Fibroblast of lung (primary cell): ENCODE measurements at regions not wholly inside any gene's neighbourhood (a gene's known extent, or its start where the extent isn't known, plus 50 kb on each side); places are given as distances from the start of the nearest gene placed in this dataset.

Source experiments
- DNase-seq, 2 donors: peaks; one replicate each; pipeline versions ENCODE4 v3.0.0 to v3.0.0-alpha.2; 2010; ENCODE audit warnings: low read depth in 2 of 2
- H2AFZ ChIP-seq: 2 replicates; pipeline ENCODE4 v1.5.1; 2012; ENCODE audit warnings: low read length, control low read depth, inconsistent platforms
- H3K27ac ChIP-seq: 2 replicates; pipeline ENCODE4 v1.5.1; 2011; ENCODE audit warnings: low read length, control low read depth; ENCODE audit not compliant: insufficient read depth
- H3K27me3 ChIP-seq: 2 replicates; pipeline ENCODE4 v1.5.1; 2011; ENCODE audit warnings: mild to moderate bottlenecking, low read length; ENCODE audit not compliant: control insufficient read depth, insufficient read depth
- H3K36me3 ChIP-seq: 2 replicates; pipeline ENCODE4 v1.5.1; 2011; ENCODE audit warnings: low read length; ENCODE audit not compliant: control insufficient read depth, insufficient read depth
- H3K4me1 ChIP-seq: 2 replicates; pipeline ENCODE4 v1.5.1; 2011; ENCODE audit warnings: low read length; ENCODE audit not compliant: control insufficient read depth, insufficient read depth; ENCODE audit errors: extremely low read depth
- H3K4me2 ChIP-seq: 2 replicates; pipeline ENCODE4 v1.5.1; 2011; ENCODE audit warnings: low read length, control low read depth; ENCODE audit not compliant: insufficient read depth; ENCODE audit errors: extremely low read depth
- H3K4me3 ChIP-seq, 4 experiments: fragments of 200-600 bp in 1 of 4; sonication (generic) in 1 of 4; replicated peaks in 1 of 4; 2 replicates each; pipeline ENCODE4 v1.5.1; 2011 to 2016; ENCODE audit warnings: low read length in 4 of 4, low read depth in 3 of 4, mild to moderate bottlenecking in 3 of 4, control low read depth in 2 of 4, inconsistent platforms in 1 of 4, mixed read lengths in 1 of 4; ENCODE audit not compliant: insufficient read depth in 1 of 4; ENCODE audit errors: control extremely low read depth in 1 of 4
- H3K79me2 ChIP-seq: 2 replicates; pipeline ENCODE4 v1.5.1; 2012; ENCODE audit warnings: mild to moderate bottlenecking, low read length, inconsistent platforms; ENCODE audit not compliant: control insufficient read depth, insufficient read depth
- H3K9ac ChIP-seq: 2 replicates; pipeline ENCODE4 v1.5.1; 2011; ENCODE audit warnings: mild to moderate bottlenecking, low read length, control low read depth; ENCODE audit not compliant: insufficient read depth
- H3K9me3 ChIP-seq: 2 replicates; pipeline ENCODE4 v1.5.1; 2012; ENCODE audit warnings: low read depth, low read length; ENCODE audit not compliant: control insufficient read depth, insufficient read depth
- H4K20me1 ChIP-seq: 2 replicates; pipeline ENCODE4 v1.5.1; 2011; ENCODE audit warnings: low read length; ENCODE audit not compliant: control insufficient read depth, insufficient read depth; ENCODE audit errors: extremely low read depth
- CTCF ChIP-seq, 2 donors: IDR thresholded peaks in 1 of 2; conservative IDR thresholded peaks in 1 of 2; 1 replicate in 1 of 2; 2 replicates in 1 of 2; pipeline ENCODE4 v1.5.1; 2011 to 2012; ENCODE audit warnings: low read length in 2 of 2, control low read depth in 1 of 2, inconsistent platforms in 1 of 2, low read depth in 1 of 2, mild to moderate bottlenecking in 1 of 2
- EZH2 ChIP-seq: IDR thresholded peaks from 2 replicates; pipeline ENCODE4 v1.5.1; 2012; ENCODE audit warnings: low read length, control low read depth, mild to moderate bottlenecking; ENCODE audit errors: missing control alignments

- Histone ChIP-seq H3K36me3 (no peaks in the 10 kb centered on the region), H3K27me3 (no peaks in the 10 kb centered on the region), H4K20me1 (no peaks in the 10 kb centered on the region), H2AFZ (no peak overlapping the region), H3K4me3 (no peak overlapping the region), H3K4me2 (no peak overlapping the region), H3K27ac (no peak overlapping the region), H3K9me3 (no peaks in the 10 kb centered on the region), H3K79me2 (no peaks in the 10 kb centered on the region), H3K9ac (no peak overlapping the region), H3K4me1 (no peaks in the 10 kb centered on the region)
- no peak for TF ChIP-seq EZH2
- TF ChIP-seq CTCF (conservative IDR thresholded peaks at IDR 0.05 in 1 of 2, IDR thresholded peaks at IDR 0.05 in 1 of 2; ENCODE audit: low read depth in 1 of 2, low read length in 2 of 2), result no peak
- no peak for DNase-seq
Measured at GRCh38 chr5:168188182-168188581, 103.3 kb upstream of the WWC1 start.

GRCh38 chr5:168192120-168192519 is 99.3 kb upstream of the WWC1 start:
- no peaks in the 10 kb centered on the region for H3K9me3 ChIP-seq
- no peak for DNase-seq
- H3K36me3 ChIP-seq, result no peaks in the 10 kb centered on the region
- H3K27ac ChIP-seq, result no peak overlapping the region
- H3K4me2 ChIP-seq, result no peak overlapping the region
- TF ChIP-seq EZH2, result no peak
- no peak overlapping the region for H3K9ac ChIP-seq
- no peaks in the 10 kb centered on the region for H3K27me3 ChIP-seq
- H3K4me3 ChIP-seq, result no peak overlapping the region
- no peaks in the 10 kb centered on the region for H3K79me2 ChIP-seq
- H2AFZ ChIP-seq, result no peak overlapping the region
- no peaks in the 10 kb centered on the region for H4K20me1 ChIP-seq
- no peaks in the 10 kb centered on the region for H3K4me1 ChIP-seq

- H3K9me3 ChIP-seq, result no peaks in the 10 kb centered on the region
- no peak for TF ChIP-seq CTCF (conservative IDR thresholded peaks at IDR 0.05 in 1 of 2, IDR thresholded peaks at IDR 0.05 in 1 of 2; ENCODE audit: low read depth in 1 of 2, low read length in 2 of 2)
- no peak for TF ChIP-seq EZH2
Measured at GRCh38 chr5:168193493-168194250, 97.8 kb upstream of the WWC1 start.

More at GRCh38 chr5:168193493-168194250, 97.8 kb upstream of the WWC1 start:
- Histone ChIP-seq H3K4me3 (no peak overlapping the region), H3K36me3 (no peaks in the 10 kb centered on the region), H4K20me1 (no peaks in the 10 kb centered on the region), H3K4me2 (no peak overlapping the region), H3K9ac (no peak overlapping the region), H2AFZ (no peak overlapping the region), H3K4me1 (no peaks in the 10 kb centered on the region), H3K27me3 (no peaks in the 10 kb centered on the region), H3K27ac (no peak overlapping the region), H3K79me2 (no peaks in the 10 kb centered on the region)
- DNase-seq, result peak in 1 of 2 donors; percentile 62
